Testis (tissue), 2 donors: ENCODE measurements at regions not wholly inside any gene's neighbourhood (a gene's known extent, or its start where the extent isn't known, plus 50 kb on each side); places are given as distances from the start of the nearest gene placed in this dataset.
"Not testable (repeated sequence)": the region's sequence is repeated elsewhere in the genome, so short reads cannot be mapped to it uniquely, and the experiment has no call there.

Source experiments
- DNase-seq: peaks from one replicate; pipeline ENCODE4 v3.0.0-alpha.2; 2019
- H3K27ac ChIP-seq, 2 donors: fragments of 200-600 bp; sonication (generic); one replicate each; pipeline ENCODE4 v1.5.1; 2019
- H3K27me3 ChIP-seq: fragments of 200-600 bp; sonication (generic); one replicate; pipeline ENCODE4 v1.5.1; 2019
- H3K36me3 ChIP-seq: fragments of 200-600 bp; sonication (generic); one replicate; pipeline ENCODE4 v1.5.1; 2017; ENCODE audit warnings: low read depth; ENCODE audit errors: missing control alignments
- H3K4me1 ChIP-seq: fragments of 200-600 bp; sonication (generic); one replicate; pipeline ENCODE4 v1.5.1; 2019
- H3K4me3 ChIP-seq, 2 donors: fragments of 200-600 bp; sonication (generic); one replicate each; pipeline ENCODE4 v1.5.1; 2017 to 2019
- H3K9me3 ChIP-seq: fragments of 200-600 bp; sonication (generic); one replicate; pipeline ENCODE4 v1.5.1; 2017
- CTCF ChIP-seq, 3 experiments: fragments of 450-650 bp in 2 of 3; fragments of 200-600 bp in 1 of 3; sonication (generic) in 1 of 3; IDR thresholded peaks; one replicate each; pipeline ENCODE4 v1.5.1; 2016 to 2019; ENCODE audit warnings: antibody characterized with exemption in 3 of 3, mild to moderate bottlenecking in 2 of 3, moderate library complexity in 1 of 3
- POLR2A ChIP-seq: fragments of 450-650 bp; IDR thresholded peaks from one replicate; pipeline ENCODE4 v1.6.1; 2017; ENCODE audit warnings: antibody characterized with exemption, mild to moderate bottlenecking, moderate library complexity
- WGBS, 2 donors: methylation state at CpG; one replicate each; pipeline ENCODE4 v1.1.5; 2018; 5-methylcytosine and 5-hydroxymethylcytosine counted together
- intact Hi-C: fragments of 100-400 bp; cut with DNase I; formaldehyde crosslinking; loops from one replicate; pipeline ENCODE4 v1.15.1; 2023; ENCODE audit warnings: low total_unique reads

DNA sequence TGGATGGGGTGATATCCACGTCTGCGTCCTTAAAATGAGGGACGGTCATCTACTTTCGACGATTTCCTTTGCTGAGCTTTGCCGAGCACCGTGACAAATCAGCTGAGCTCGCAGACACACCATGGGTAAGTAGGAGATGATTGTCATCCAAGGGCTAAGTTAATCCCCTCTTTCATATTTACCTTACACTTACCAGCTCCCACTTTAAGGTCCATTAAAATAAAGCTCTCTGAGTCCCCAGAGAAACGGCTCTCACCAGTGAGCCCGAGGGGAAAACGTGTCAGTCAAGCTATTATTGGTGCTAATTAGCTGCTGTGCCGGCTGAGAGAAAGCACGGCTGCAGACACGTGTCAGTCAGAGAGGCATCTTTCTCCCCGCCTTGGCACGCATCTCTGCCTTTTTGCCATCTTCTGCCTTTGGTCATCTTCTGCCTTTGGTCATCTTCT is 72.2 kb downstream of the CRLF2 start:
- no peak for DNase-seq
- WGBS, 2 donors = 61 to 64% methylated on average over 16 of the region's 16 CpGs

DNA sequence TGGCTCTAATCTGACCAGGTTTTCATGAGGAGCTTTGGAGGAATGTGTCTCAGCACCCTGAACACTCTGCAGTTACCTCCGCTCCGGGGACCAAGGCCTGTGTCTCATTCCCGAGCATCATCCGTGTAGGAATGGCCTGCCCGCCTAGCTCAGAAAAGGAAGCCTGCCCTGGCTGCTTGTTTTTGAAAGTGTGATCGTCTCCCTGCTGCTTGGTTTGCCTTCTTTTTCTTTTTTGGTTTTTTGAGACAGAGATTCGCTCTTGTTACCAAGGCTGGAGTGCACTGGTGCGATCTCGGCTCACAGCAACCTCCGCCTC is 73.3 kb downstream of the CRLF2 start:
- DNase-seq = no peak
- intact Hi-C loops = no loop called here
- Histone ChIP-seq H3K27ac (no peak overlapping the region), H3K4me1 (no peaks in the 10 kb centered on the region), H3K4me3 (no peak overlapping the region), H3K36me3 (no peaks in the 10 kb centered on the region), H3K9me3 (no peaks in the 10 kb centered on the region), H3K27me3 (no peaks in the 10 kb centered on the region)
- TF ChIP-seq POLR2A (no peak), CTCF (IDR thresholded peaks at IDR 0.05) (no peak)
- WGBS, 2 donors = 84 to 86% methylated on average over 10 of the region's 10 CpGs

More for the DNA sequence above, 72.2 kb downstream of the CRLF2 start:
- Histone ChIP-seq H3K4me1 (no peaks in the 10 kb centered on the region), H3K9me3 (no peaks in the 10 kb centered on the region), H3K36me3 (no peaks in the 10 kb centered on the region), H3K4me3 (no peak overlapping the region), H3K27ac (no peak overlapping the region), H3K27me3 (no peaks in the 10 kb centered on the region)
- TF ChIP-seq POLR2A = no peak
- TF ChIP-seq CTCF (IDR thresholded peaks at IDR 0.05) = no peak
- intact Hi-C loops = no loop called here

GRCh38 chrX:1138476-1139184 is 73.8 kb downstream of the CRLF2 start:
- no peak overlapping the region for H3K27ac ChIP-seq
- TF ChIP-seq POLR2A (no peak), CTCF (IDR thresholded peaks at IDR 0.05) (no peak)
- no peaks in the 10 kb centered on the region for H3K36me3 ChIP-seq
- WGBS, 2 donors = 55 to 58% methylated on average over 22 of the region's 22 CpGs
- no peaks in the 10 kb centered on the region for H3K27me3 ChIP-seq
- H3K9me3 ChIP-seq = no peaks in the 10 kb centered on the region
- no peak overlapping the region for H3K4me3 ChIP-seq
- no peak for DNase-seq
- no peaks in the 10 kb centered on the region for H3K4me1 ChIP-seq
- intact Hi-C loops = no loop called here

DNA sequence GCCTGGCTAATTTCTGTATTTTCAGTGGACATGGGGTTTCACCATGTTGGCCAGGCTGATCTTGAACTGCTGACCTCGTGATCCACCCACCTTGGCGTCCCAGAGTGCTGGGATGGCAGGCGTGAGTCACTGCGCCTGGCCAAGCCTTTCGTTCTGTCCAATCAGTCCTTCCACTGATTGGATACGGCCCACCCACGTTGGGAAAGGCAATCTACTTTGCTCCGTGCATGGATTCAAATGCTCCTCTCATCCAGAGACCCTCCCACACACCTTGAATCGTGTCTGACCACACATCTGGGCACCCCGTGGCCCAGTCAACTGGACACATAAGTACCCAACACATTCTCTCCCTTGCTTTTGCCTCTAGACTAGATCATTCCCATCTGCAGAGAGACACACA is 74.9 kb downstream of the CRLF2 start:
- DNase-seq = no peak
- 84 to 91% methylated on average over 10 of the region's 10 CpGs for WGBS, 2 donors
- Histone ChIP-seq H3K27ac (no peak overlapping the region), H3K9me3 (no peaks in the 10 kb centered on the region), H3K36me3 (no peaks in the 10 kb centered on the region), H3K4me1 (no peaks in the 10 kb centered on the region), H3K4me3 (no peak overlapping the region), H3K27me3 (no peaks in the 10 kb centered on the region)
- no peak for TF ChIP-seq CTCF (IDR thresholded peaks at IDR 0.05)
- TF ChIP-seq POLR2A = no peak
- intact Hi-C loops = no loop called here

GRCh38 chrX:1136582-1136981 is 75.9 kb downstream of the CRLF2 start:
- intact Hi-C loops, H3K27me3 ChIP-seq, H3K4me3 ChIP-seq, H3K9me3 ChIP-seq, H3K36me3 ChIP-seq, H3K4me1 ChIP-seq, DNase-seq, H3K27ac ChIP-seq: not testable (repeated sequence)
- WGBS, 2 donors = 86 to 94% methylated on average over 8 of the region's 8 CpGs
